ENCODE measurements at regions not wholly inside any gene's neighbourhood (a gene's known extent, or its start where the extent isn't known, plus 50 kb on each side); places are given as distances from the start of the nearest gene placed in this dataset.

GRCh38 chr2:8577573-8577972 is 104.3 kb upstream of the ID2 start:
- peak; percentile 76 for DNase-seq (ENCODE audit: extremely low spot score, unreplicated experiment)
- no peak for TF ChIP-seq CTCF (IDR thresholded peaks at IDR 0.05)
- Mint-ChIP-seq H3K4me1 (ENCODE audit: unreplicated experiment) (peaks cover 3% of the 10 kb centered on the region), H3K9me3 (ENCODE audit: unreplicated experiment) (no peaks in the 10 kb centered on the region), H3K36me3 (ENCODE audit: unreplicated experiment) (no peaks in the 10 kb centered on the region), H3K27ac (ENCODE audit: unreplicated experiment) (no peak overlapping the region), H3K4me3 (ENCODE audit: unreplicated experiment) (no peak overlapping the region), H3K27me3 (ENCODE audit: unreplicated experiment) (peaks cover 10% of the 10 kb centered on the region)

- Mint-ChIP-seq H3K27ac (ENCODE audit: unreplicated experiment) (no peak overlapping the region), H3K27me3 (ENCODE audit: unreplicated experiment) (peaks cover 10% of the 10 kb centered on the region), H3K36me3 (ENCODE audit: unreplicated experiment) (no peaks in the 10 kb centered on the region), H3K4me1 (ENCODE audit: unreplicated experiment) (peaks cover 3% of the 10 kb centered on the region), H3K4me3 (ENCODE audit: unreplicated experiment) (no peak overlapping the region), H3K9me3 (ENCODE audit: unreplicated experiment) (no peaks in the 10 kb centered on the region)
- peak; percentile 78 for DNase-seq (ENCODE audit: extremely low spot score, unreplicated experiment)
- TF ChIP-seq CTCF (IDR thresholded peaks at IDR 0.05): no peak
Observed at GRCh38 chr2:8578335-8579244, 103.3 kb upstream of the ID2 start.

GRCh38 chr2:8579485-8580085 is 102.3 kb upstream of the ID2 start:
- peaks cover 6% of the 10 kb centered on the region for H3K4me1 Mint-ChIP-seq (ENCODE audit: unreplicated experiment)
- TF ChIP-seq CTCF (IDR thresholded peaks at IDR 0.05): no peak
- no peaks in the 10 kb centered on the region for H3K36me3 Mint-ChIP-seq (ENCODE audit: unreplicated experiment)
- peaks cover 11% of the 10 kb centered on the region for H3K27me3 Mint-ChIP-seq (ENCODE audit: unreplicated experiment)
- no peak overlapping the region for H3K4me3 Mint-ChIP-seq (ENCODE audit: unreplicated experiment)
- no peaks in the 10 kb centered on the region for H3K9me3 Mint-ChIP-seq (ENCODE audit: unreplicated experiment)
- peak; percentile 38 for DNase-seq (ENCODE audit: extremely low spot score, unreplicated experiment)
- no peak overlapping the region for H3K27ac Mint-ChIP-seq (ENCODE audit: unreplicated experiment)

- Mint-ChIP-seq H3K9me3 (ENCODE audit: unreplicated experiment) (no peaks in the 10 kb centered on the region), H3K4me3 (ENCODE audit: unreplicated experiment) (no peak overlapping the region), H3K27ac (ENCODE audit: unreplicated experiment) (no peak overlapping the region), H3K36me3 (ENCODE audit: unreplicated experiment) (no peaks in the 10 kb centered on the region), H3K4me1 (ENCODE audit: unreplicated experiment) (peaks cover 6% of the 10 kb centered on the region), H3K27me3 (ENCODE audit: unreplicated experiment) (peaks cover 11% of the 10 kb centered on the region)
- DNase-seq (ENCODE audit: extremely low spot score, unreplicated experiment): peak; percentile 69
- no peak for TF ChIP-seq CTCF (IDR thresholded peaks at IDR 0.05)
Observed at GRCh38 chr2:8580316-8581233, 101.3 kb upstream of the ID2 start.
